ENCODE measurements at regions not wholly inside any gene's neighbourhood (a gene's known extent, or its start where the extent isn't known, plus 50 kb on each side); places are given as distances from the start of the nearest gene placed in this dataset.

GRCh38 chr9:82750411-82750913 is 312.5 kb downstream of the RASEF start:
- DNase-seq, result no peak
- intact Hi-C loops (cut with DNase I), result no loop called here
- H3K9me3 ChIP-seq, result no peaks in the 10 kb centered on the region
- no peaks in the 10 kb centered on the region for H3K27me3 ChIP-seq
- no peak overlapping the region for H3K4me3 ChIP-seq
- TF ChIP-seq EP300 (IDR thresholded peaks at IDR 0.05) (no peak), POLR2AphosphoS5 (IDR thresholded peaks at IDR 0.05) (no peak), CTCF (IDR thresholded peaks at IDR 0.05) (no peak), POLR2A (IDR thresholded peaks at IDR 0.05) (no peak)
- no peaks in the 10 kb centered on the region for H3K4me1 ChIP-seq
- no peaks in the 10 kb centered on the region for H3K36me3 ChIP-seq
- no peak overlapping the region for H3K27ac ChIP-seq
- WGBS, 2 donors, result 89 to 96% methylated on average over 7 of the region's 7 CpGs

GRCh38 chr9:82757924-82758323 is 305.0 kb downstream of the RASEF start:
- intact Hi-C loops (cut with DNase I), result no loop called here
- no peak overlapping the region for H3K4me3 ChIP-seq
- TF ChIP-seq POLR2AphosphoS5 (IDR thresholded peaks at IDR 0.05) (no peak), POLR2A (IDR thresholded peaks at IDR 0.05) (no peak), CTCF (IDR thresholded peaks at IDR 0.05) (no peak), EP300 (IDR thresholded peaks at IDR 0.05) (no peak)
- H3K27ac ChIP-seq, result no peak overlapping the region
- H3K36me3 ChIP-seq, result no peaks in the 10 kb centered on the region
- no peak for DNase-seq
- H3K4me1 ChIP-seq, result no peaks in the 10 kb centered on the region
- 53 to 100% methylated on average over 1 of the region's 1 CpG for WGBS, 2 donors
- H3K9me3 ChIP-seq, result no peaks in the 10 kb centered on the region
- H3K27me3 ChIP-seq, result no peaks in the 10 kb centered on the region

GRCh38 chr9:82761027-82761426 is 301.9 kb downstream of the RASEF start:
- no peaks in the 10 kb centered on the region for H3K4me1 ChIP-seq
- no peaks in the 10 kb centered on the region for H3K36me3 ChIP-seq
- WGBS, 2 donors, result 90 to 92% methylated on average over 1 of the region's 1 CpG
- DNase-seq, result no peak
- H3K9me3 ChIP-seq, result no peaks in the 10 kb centered on the region
- H3K27me3 ChIP-seq, result no peaks in the 10 kb centered on the region
- H3K27ac ChIP-seq, result no peak overlapping the region
- TF ChIP-seq CTCF (IDR thresholded peaks at IDR 0.05) (no peak), POLR2AphosphoS5 (IDR thresholded peaks at IDR 0.05) (no peak), POLR2A (IDR thresholded peaks at IDR 0.05) (no peak), EP300 (IDR thresholded peaks at IDR 0.05) (no peak)
- no peak overlapping the region for H3K4me3 ChIP-seq
- intact Hi-C loops (cut with DNase I), result no loop called here

GRCh38 chr9:82761956-82762355 is 301.0 kb downstream of the RASEF start:
- Histone ChIP-seq H3K27me3 (no peaks in the 10 kb centered on the region), H3K27ac (no peak overlapping the region), H3K4me1 (no peaks in the 10 kb centered on the region), H3K4me3 (no peak overlapping the region), H3K36me3 (no peaks in the 10 kb centered on the region), H3K9me3 (no peaks in the 10 kb centered on the region)
- TF ChIP-seq EP300 (IDR thresholded peaks at IDR 0.05) (no peak), POLR2A (IDR thresholded peaks at IDR 0.05) (no peak), CTCF (IDR thresholded peaks at IDR 0.05) (no peak), POLR2AphosphoS5 (IDR thresholded peaks at IDR 0.05) (no peak)
- no peak for DNase-seq
- intact Hi-C loops (cut with DNase I), result no loop called here
- 92 to 97% methylated on average over 3 of the region's 3 CpGs for WGBS, 2 donors

- Histone ChIP-seq H3K27ac (no peak overlapping the region), H3K27me3 (no peaks in the 10 kb centered on the region), H3K4me3 (no peak overlapping the region), H3K4me1 (no peaks in the 10 kb centered on the region), H3K36me3 (no peaks in the 10 kb centered on the region), H3K9me3 (no peaks in the 10 kb centered on the region)
- intact Hi-C loops (cut with DNase I), result no loop called here
- no peak for DNase-seq
- 26 to 47% methylated on average over 3 of the region's 3 CpGs for WGBS, 2 donors
- TF ChIP-seq EP300 (IDR thresholded peaks at IDR 0.05), result no peak
- no peak for TF ChIP-seq POLR2AphosphoS5 (IDR thresholded peaks at IDR 0.05)
- no peak for TF ChIP-seq CTCF (IDR thresholded peaks at IDR 0.05)
- no peak for TF ChIP-seq POLR2A (IDR thresholded peaks at IDR 0.05)
These were observed 299.3 kb downstream of the RASEF start for GRCh38 chr9:82763656-82764055.
